DND-41 (cell line): ENCODE measurements at regions not wholly inside any gene's neighbourhood (a gene's known extent, or its start where the extent isn't known, plus 50 kb on each side); places are given as distances from the start of the nearest gene placed in this dataset.

Source experiments
- EZH2 ChIP-seq: IDR thresholded peaks from 3 replicates; pipeline ENCODE4 v1.6.1; 2012; ENCODE audit warnings: borderline replicate concordance, low read depth, mild to moderate bottlenecking, moderate library complexity, low read length, inconsistent platforms; ENCODE audit not compliant: severe bottlenecking
- TF ChIP-seq, protein P1 (sequence below): IDR thresholded peaks from 2 replicates; pipeline ENCODE4 v1.5.1; 2012; ENCODE audit warnings: borderline replicate concordance, low read length, moderate library complexity, mild to moderate bottlenecking; ENCODE audit not compliant: poor library complexity, severe bottlenecking; ENCODE audit errors: extremely low read depth

DNA sequence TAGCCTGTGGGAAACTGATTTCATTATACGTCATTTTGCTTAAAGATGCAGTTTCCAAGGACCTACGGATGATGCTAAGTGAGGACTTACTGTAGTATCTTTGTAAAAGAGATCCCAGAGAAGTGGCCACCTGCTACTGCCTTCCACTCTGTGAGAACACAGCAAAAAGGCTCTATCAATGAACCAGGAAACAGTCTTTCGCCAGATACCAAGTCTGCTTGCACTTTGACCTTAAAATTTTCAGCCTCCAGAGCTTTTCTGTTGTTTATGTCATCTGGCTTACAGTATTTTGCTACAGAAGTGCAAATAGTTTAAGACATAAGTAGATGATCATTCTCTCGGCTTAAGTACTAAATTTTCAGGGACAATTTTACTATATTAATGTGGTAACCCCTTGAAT, 847.9 kb upstream of the CHAC2 start:
- no peak for TF ChIP-seq EZH2
- TF ChIP-seq, protein P1, sequence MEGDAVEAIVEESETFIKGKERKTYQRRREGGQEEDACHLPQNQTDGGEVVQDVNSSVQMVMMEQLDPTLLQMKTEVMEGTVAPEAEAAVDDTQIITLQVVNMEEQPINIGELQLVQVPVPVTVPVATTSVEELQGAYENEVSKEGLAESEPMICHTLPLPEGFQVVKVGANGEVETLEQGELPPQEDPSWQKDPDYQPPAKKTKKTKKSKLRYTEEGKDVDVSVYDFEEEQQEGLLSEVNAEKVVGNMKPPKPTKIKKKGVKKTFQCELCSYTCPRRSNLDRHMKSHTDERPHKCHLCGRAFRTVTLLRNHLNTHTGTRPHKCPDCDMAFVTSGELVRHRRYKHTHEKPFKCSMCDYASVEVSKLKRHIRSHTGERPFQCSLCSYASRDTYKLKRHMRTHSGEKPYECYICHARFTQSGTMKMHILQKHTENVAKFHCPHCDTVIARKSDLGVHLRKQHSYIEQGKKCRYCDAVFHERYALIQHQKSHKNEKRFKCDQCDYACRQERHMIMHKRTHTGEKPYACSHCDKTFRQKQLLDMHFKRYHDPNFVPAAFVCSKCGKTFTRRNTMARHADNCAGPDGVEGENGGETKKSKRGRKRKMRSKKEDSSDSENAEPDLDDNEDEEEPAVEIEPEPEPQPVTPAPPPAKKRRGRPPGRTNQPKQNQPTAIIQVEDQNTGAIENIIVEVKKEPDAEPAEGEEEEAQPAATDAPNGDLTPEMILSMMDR = no peak
